Activated CD4-positive, alpha-beta T cell treated with anti-CD3 and anti-CD28 coated beads for 48 hours (primary cell): ENCODE measurements at regions not wholly inside any gene's neighbourhood (a gene's known extent, or its start where the extent isn't known, plus 50 kb on each side); places are given as distances from the start of the nearest gene placed in this dataset.
"Not testable (repeated sequence)": the region's sequence is repeated elsewhere in the genome, so short reads cannot be mapped to it uniquely, and the experiment has no call there.

ENCODE experiments used
- DNase-seq: peaks from one replicate; pipeline ENCODE4 v3.0.0-alpha.2; 2020

GRCh38 chr7:91356915-91357314 is 92.7 kb downstream of the FZD1 start:
- no peak for DNase-seq

- no peak for DNase-seq
These were observed 93.1 kb downstream of the FZD1 start for GRCh38 chr7:91357379-91357778.

- no peak for DNase-seq
These were observed 93.7 kb downstream of the FZD1 start for GRCh38 chr7:91357901-91358300.

DNA sequence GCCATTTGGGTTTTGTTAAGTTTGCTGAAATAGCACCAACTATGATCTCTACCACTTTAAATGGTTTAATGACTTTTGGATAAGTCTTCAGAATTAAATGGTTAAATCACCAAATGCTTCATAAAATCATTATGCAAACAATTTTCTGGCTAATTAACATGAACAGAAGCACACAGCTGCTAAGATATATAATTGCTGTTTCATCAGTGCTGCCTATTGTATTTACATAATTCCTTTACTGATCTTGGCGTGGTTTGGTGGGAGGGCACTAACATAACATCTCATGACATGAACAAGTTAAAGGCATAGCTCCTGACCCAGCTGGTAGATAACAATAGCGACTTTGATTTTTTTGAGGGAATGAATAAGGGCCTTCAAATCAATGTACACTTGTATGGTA is 94.1 kb downstream of the FZD1 start:
- no peak for DNase-seq

GRCh38 chr7:91365097-91365496 is 100.9 kb downstream of the FZD1 start:
- DNase-seq = not testable (repeated sequence)

DNA sequence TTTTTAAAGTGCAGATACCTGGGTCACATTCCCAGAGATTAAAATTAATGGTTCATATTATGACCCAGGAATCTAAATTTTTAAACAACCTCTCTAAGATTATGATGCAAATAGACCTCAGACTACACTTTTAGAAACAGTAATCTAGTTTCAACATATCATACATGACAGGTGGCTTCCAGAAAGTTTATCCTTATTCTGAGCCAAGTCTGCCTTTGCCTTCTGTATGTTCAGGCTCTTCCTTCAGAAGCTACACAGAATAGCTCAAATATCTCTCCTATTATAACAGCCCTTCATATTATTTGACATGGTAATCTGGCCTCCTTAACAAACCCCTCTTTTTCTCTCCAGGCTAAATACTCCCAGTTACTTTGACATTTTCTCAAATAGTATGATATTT is 101.9 kb downstream of the FZD1 start:
- no peak for DNase-seq

- DNase-seq = no peak
These were observed 103.8 kb downstream of the FZD1 start for GRCh38 chr7:91367812-91368578.

- no peak for DNase-seq
These were observed 108.1 kb downstream of the FZD1 start for GRCh38 chr7:91372323-91372722.

DNA sequence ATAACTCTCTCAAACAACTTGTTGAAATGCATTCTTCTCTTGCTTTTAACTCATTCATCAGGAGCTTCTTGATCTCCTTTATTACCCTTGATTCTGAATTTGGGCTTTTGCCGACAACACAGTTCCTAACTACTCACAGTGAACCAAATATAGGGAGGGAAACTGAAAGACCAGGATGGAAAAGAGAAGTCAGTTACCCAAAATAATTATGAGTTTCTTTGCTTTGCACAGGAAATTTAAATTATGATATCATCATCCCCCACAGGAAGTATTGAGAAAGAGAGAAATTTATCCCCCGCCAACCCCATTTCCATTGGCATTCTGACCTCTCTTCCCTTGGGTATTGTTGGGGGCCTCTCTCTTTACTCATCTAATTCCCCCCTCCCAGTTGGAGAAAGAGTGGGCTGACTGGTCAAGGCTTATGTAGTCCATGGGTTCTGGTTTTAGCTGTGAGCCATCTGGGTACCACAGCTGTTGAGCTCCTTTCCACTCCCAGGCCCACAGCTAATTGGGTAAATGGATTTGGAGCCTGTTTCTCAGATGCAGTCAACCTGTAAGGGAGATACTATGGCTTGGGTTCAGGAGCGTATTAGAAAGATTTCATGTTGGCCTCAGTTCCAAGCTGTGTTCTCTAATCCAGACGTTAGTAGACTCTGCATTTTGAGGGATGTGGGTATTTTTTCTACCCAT is 109.0 kb downstream of the FZD1 start:
- no peak for DNase-seq

DNA sequence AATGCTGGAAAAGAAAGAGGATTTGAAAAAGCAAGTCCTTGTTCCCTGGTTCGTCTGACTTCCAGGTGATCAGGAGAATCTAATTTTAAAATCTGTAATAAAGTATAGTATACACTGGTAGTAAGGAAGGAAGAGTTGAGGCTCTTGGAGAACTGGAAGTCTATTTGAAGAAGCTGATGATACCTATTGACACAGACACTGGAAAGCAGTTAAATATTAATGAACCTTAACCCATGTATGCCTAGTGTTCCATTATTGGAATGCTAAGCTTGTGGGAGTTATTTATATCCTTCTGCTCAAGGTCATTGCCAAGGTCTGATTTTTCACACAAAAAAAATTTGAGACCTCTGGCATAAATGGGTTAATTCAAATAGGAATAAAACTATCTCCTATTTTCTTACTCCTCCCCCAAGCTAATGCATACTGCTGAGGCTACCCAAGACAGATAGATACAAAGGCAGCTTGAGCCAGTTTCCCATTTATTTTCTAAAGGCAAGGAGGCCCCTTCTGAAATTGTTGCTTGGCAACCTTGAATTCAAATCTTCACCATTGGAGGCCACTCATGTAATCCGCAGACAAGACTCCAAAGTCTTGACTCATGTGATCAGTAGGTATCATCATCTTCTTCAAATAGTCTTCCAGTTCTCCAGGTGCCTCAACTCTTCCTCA is 110.2 kb downstream of the FZD1 start:
- no peak for DNase-seq

DNA sequence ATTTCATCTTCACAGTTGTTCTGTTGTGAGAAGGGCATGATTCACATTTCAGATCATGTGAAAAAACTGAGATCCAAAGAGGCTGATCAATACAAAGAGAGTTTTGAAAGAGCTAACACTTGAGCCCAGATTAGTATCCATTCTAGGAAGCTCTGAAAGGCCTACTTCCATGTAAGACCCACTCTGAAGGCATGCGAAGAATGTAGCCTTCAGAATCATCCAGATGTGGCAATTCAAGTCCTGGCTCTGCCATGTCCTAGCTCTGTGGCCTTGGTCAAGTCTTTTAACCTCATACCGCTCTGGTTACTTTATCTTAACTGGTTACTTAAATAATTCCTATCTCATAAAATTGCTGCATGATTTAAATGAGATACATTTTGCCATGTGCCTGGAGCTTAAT is 111.1 kb downstream of the FZD1 start:
- no peak for DNase-seq

- DNase-seq = no peak
These were observed 113.9 kb downstream of the FZD1 start for GRCh38 chr7:91378131-91378530.

GRCh38 chr7:91379236-91379635 is 115.0 kb downstream of the FZD1 start:
- DNase-seq = no peak

DNA sequence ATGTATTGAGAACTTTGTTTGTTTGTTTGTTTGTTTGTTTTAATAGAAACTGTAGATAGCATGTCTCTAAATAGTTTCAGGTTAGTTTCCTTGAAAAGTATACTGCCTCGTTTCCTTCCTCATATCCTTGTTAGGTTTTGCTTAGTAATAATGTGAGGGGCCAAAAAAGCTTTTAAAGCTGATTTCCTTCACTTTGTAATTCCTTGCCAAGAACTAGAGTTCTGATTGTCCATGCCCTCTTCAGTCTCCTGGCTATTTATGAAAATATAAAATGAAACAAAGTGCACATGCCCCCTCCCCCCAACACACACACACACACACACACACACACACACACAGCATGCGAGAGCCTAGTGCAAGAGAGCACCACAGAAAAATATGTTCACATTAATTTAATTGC is 115.8 kb downstream of the FZD1 start:
- no peak for DNase-seq

DNA sequence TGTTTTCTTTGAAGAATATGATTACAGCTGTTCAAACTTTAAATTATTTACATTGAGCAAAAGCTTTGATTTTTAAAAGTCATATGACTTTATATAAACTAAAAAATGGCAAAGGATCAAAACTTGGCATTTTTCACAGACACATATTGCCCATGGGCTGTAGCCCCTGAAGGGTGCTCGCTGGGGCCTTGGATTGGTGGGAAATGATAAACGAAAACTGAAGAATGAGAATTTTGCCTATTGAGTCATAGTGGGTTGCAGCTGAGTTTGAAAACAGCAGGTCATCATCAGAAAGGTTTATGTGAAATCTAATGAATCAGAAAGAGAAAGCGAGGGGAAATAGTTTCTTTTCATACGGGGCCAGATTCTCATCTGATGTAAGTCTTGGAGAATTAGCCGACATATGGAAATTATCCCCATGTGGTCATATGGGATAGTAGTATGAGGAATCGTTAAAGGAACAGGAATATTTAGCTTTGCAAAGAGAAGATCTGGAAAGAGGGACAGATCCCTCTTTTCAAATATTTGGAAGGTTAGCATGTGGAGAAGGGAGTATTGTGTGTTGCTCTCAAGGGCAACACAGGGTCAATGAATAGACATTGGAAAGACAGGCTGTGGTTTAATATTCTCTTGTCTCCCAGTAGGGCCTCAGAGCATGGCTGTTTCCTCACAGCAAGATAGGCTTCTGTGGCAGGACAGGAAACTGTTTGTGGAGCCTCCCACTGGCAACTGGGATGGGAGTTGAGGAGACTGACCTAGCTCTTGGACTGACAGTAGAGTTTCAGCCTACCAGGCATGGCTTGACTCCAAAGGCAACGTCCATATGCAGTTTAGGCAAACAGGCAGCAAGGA is 119.0 kb downstream of the FZD1 start:
- no peak for DNase-seq

GRCh38 chr7:91383905-91384274 is 119.7 kb downstream of the FZD1 start:
- DNase-seq = no peak

- DNase-seq = not testable (repeated sequence)
These were observed 130.5 kb downstream of the FZD1 start for GRCh38 chr7:91394757-91395156.

DNA sequence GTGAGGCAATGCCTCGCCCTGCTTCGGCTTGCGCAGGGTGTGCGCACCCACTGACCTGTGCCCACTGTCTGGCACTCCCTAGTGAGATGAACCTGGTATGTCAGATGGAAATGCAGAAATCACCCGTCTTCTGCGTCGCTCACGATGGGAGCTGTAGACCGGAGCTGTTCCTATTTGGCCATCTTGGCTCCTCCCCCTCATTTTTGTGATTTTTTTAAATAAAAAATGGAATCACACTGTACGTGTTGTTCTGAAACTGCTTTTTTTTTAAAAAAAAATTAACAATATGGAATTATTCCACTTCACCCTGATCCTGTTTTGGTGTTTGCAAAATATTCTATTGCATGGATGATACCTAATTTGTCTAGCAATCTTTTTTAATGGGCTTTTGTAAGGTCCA is 131.1 kb downstream of the FZD1 start:
- DNase-seq = not testable (repeated sequence)

GRCh38 chr7:91397096-91397495 is 132.9 kb downstream of the FZD1 start:
- no peak for DNase-seq

DNA sequence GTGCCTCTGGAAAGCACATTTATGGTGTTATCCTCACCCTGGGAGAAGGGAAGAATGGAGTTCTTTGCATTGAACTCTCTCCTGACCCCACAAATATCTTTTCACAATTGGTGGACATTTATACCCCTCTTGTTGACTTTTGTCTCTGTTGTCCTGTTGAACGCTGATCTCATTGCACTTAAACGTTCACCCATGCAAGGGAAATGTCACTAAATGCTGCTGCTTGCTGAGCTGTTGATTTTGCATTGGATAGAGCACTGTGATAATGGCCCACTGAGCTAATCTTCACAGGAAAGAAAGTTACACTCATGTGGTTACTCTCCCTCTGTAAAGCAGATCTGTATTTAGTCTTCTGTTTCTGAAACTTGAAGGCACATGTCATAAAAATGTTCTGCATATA is 133.4 kb downstream of the FZD1 start:
- DNase-seq = no peak

DNA sequence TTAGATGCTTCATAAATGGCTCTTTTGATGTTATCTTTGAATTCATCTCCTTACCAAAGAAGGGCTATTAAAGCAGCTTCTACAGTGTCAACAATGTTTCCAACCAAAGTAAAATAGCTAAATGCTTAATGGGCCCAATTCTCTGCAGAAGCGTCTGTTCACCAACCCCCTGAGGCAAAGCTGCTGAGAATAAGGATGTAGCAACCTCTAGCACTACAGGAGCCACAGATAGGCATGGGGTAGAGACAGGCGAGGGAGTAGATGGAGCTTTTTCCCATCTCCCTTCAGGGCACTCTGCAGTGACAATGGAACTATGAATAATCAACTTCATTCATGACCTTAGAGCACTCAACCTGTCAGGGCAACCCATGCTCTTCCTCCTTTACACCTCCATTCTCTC is 134.1 kb downstream of the FZD1 start:
- no peak for DNase-seq

- no peak for DNase-seq
These were observed 141.0 kb downstream of the FZD1 start for GRCh38 chr7:91405092-91405788.

- DNase-seq = not testable (repeated sequence)
These were observed 141.6 kb downstream of the FZD1 start for GRCh38 chr7:91405873-91406272.
